ENCODE measurements at regions not wholly inside any gene's neighbourhood (a gene's known extent, or its start where the extent isn't known, plus 50 kb on each side); places are given as distances from the start of the nearest gene placed in this dataset.
"Not testable (repeated sequence)": the region's sequence is repeated elsewhere in the genome, so short reads cannot be mapped to it uniquely, and the experiment has no call there.

GRCh38 chr7:65453341-65454030 lies 79.8 kb downstream of the ZNF92 start:
- Mint-ChIP-seq H3K27ac (ENCODE audit: unreplicated experiment) (no peak overlapping the region), H3K9me3 (no peaks in the 10 kb centered on the region), H3K36me3 (ENCODE audit: low read depth) (no peaks in the 10 kb centered on the region), H3K27me3 (ENCODE audit: low read depth) (peaks cover 39% of the 10 kb centered on the region), H3K4me3 (no peak overlapping the region), H3K4me1 (no peaks in the 10 kb centered on the region)
- DNase-seq (ENCODE audit: low read depth, low spot score): no peak
- TF ChIP-seq CTCF (conservative IDR thresholded peaks at IDR 0.05): no peak

- Mint-ChIP-seq H3K9me3 (no peaks in the 10 kb centered on the region), H3K27me3 (ENCODE audit: low read depth) (peaks cover 37% of the 10 kb centered on the region), H3K27ac (ENCODE audit: unreplicated experiment) (no peak overlapping the region), H3K4me3 (no peak overlapping the region), H3K4me1 (no peaks in the 10 kb centered on the region), H3K36me3 (ENCODE audit: low read depth) (no peaks in the 10 kb centered on the region)
- no peak for TF ChIP-seq CTCF (conservative IDR thresholded peaks at IDR 0.05)
- DNase-seq (ENCODE audit: low read depth, low spot score): no peak
These were observed 80.8 kb downstream of the ZNF92 start for GRCh38 chr7:65454469-65454868.

- peaks cover 37% of the 10 kb centered on the region for H3K27me3 Mint-ChIP-seq (ENCODE audit: low read depth)
- H3K4me1 Mint-ChIP-seq; H3K36me3 Mint-ChIP-seq (ENCODE audit: low read depth); H3K9me3 Mint-ChIP-seq; H3K27ac Mint-ChIP-seq (ENCODE audit: unreplicated experiment); H3K4me3 Mint-ChIP-seq; DNase-seq (ENCODE audit: low read depth, low spot score): not testable (repeated sequence)
These were observed 81.4 kb downstream of the ZNF92 start for GRCh38 chr7:65455050-65455449.

GRCh38 chr7:65457705-65458104 lies 84.0 kb downstream of the ZNF92 start:
- H3K27me3 Mint-ChIP-seq (ENCODE audit: low read depth): peaks cover 26% of the 10 kb centered on the region
- TF ChIP-seq CTCF (conservative IDR thresholded peaks at IDR 0.05): no peak
- no peak overlapping the region for H3K4me3 Mint-ChIP-seq
- no peaks in the 10 kb centered on the region for H3K4me1 Mint-ChIP-seq
- H3K36me3 Mint-ChIP-seq (ENCODE audit: low read depth): no peaks in the 10 kb centered on the region
- H3K9me3 Mint-ChIP-seq: no peaks in the 10 kb centered on the region
- H3K27ac Mint-ChIP-seq (ENCODE audit: unreplicated experiment): no peak overlapping the region
- DNase-seq (ENCODE audit: low read depth, low spot score): no peak

- H3K4me1 Mint-ChIP-seq: no peaks in the 10 kb centered on the region
- H3K36me3 Mint-ChIP-seq (ENCODE audit: low read depth): no peaks in the 10 kb centered on the region
- TF ChIP-seq CTCF (conservative IDR thresholded peaks at IDR 0.05): no peak
These were observed 85.8 kb downstream of the ZNF92 start for GRCh38 chr7:65459438-65459837.

GRCh38 chr7:65462148-65462716 lies 88.6 kb downstream of the ZNF92 start:
- no peaks in the 10 kb centered on the region for H3K36me3 Mint-ChIP-seq (ENCODE audit: low read depth)
- no peak overlapping the region for H3K4me3 Mint-ChIP-seq
- H3K4me1 Mint-ChIP-seq: no peaks in the 10 kb centered on the region
- H3K9me3 Mint-ChIP-seq: peaks cover 2% of the 10 kb centered on the region
- no peak for TF ChIP-seq CTCF (conservative IDR thresholded peaks at IDR 0.05)
- no peak for DNase-seq (ENCODE audit: low read depth, low spot score)
- no peak overlapping the region for H3K27ac Mint-ChIP-seq (ENCODE audit: unreplicated experiment)
- H3K27me3 Mint-ChIP-seq (ENCODE audit: low read depth): peaks cover 8% of the 10 kb centered on the region

More at GRCh38 chr7:65459438-65459837, 85.8 kb downstream of the ZNF92 start:
- Mint-ChIP-seq H3K27me3 (ENCODE audit: low read depth) (peaks cover 15% of the 10 kb centered on the region), H3K4me3 (no peak overlapping the region), H3K9me3 (no peaks in the 10 kb centered on the region), H3K27ac (ENCODE audit: unreplicated experiment) (no peak overlapping the region)
- no peak for DNase-seq (ENCODE audit: low read depth, low spot score)

Data from neural crest cell (in vitro differentiated cells).